ENCODE measurements at regions not wholly inside any gene's neighbourhood (a gene's known extent, or its start where the extent isn't known, plus 50 kb on each side); places are given as distances from the start of the nearest gene placed in this dataset.

GRCh38 chr11:27812341-27812740 is 112.1 kb upstream of the BDNF start:
- TF ChIP-seq CTCF (conservative IDR thresholded peaks at IDR 0.05; ENCODE audit: low read length) (no peak), EZH2phosphoT487 (IDR thresholded peaks at IDR 0.05; ENCODE audit: borderline replicate concordance, low read depth, low read length) (no peak)
